Esophagus squamous epithelium (tissue), 5 donors: ENCODE measurements at regions not wholly inside any gene's neighbourhood (a gene's known extent, or its start where the extent isn't known, plus 50 kb on each side); places are given as distances from the start of the nearest gene placed in this dataset.

Source experiments
- DNase-seq: peaks from one replicate; lab custom pipeline; 2025; lab: John Stamatoyannopoulos, UW
- H3K27ac ChIP-seq, 4 donors: fragments of 200-600 bp; sonication (generic); one replicate each; pipeline ENCODE4 v1.5.1; 2016 to 2019; ENCODE audit warnings: mild to moderate bottlenecking in 1 of 4
- H3K27me3 ChIP-seq, 4 donors: fragments of 200-600 bp; sonication (generic); 1 replicate in 3 of 4; 2 replicates in 1 of 4; pipeline versions ENCODE4 v1.5.1 to v1.6.0; 2017 to 2021; ENCODE audit warnings: antibody characterized with exemption in 1 of 4
- H3K36me3 ChIP-seq, 3 donors: fragments of 200-600 bp; sonication (generic); one replicate each; pipeline ENCODE4 v1.5.1; 2016 to 2019
- H3K4me1 ChIP-seq, 3 donors: fragments of 200-600 bp; sonication (generic); one replicate each; pipeline ENCODE4 v1.5.1; 2017 to 2019
- H3K4me3 ChIP-seq, 4 donors: fragments of 200-600 bp; sonication (generic); 1 replicate in 3 of 4; 2 replicates in 1 of 4; pipeline ENCODE4 v1.5.1; 2016 to 2019; ENCODE audit warnings: mild to moderate bottlenecking in 2 of 4, moderate library complexity in 1 of 4
- H3K9me3 ChIP-seq, 3 donors: fragments of 200-600 bp; sonication (generic); one replicate each; pipeline ENCODE4 v1.5.1; 2016 to 2019
- POLR2A ChIP-seq, 4 donors: fragments of 450-650 bp; IDR thresholded peaks; one replicate each; pipeline ENCODE4 v1.6.1; 2017; ENCODE audit warnings: antibody characterized with exemption in 4 of 4, mild to moderate bottlenecking in 4 of 4, moderate library complexity in 3 of 4
- WGBS, 2 donors: methylation state at CpG; one replicate each; pipeline ENCODE4 v1.1.5; 2018; 5-methylcytosine and 5-hydroxymethylcytosine counted together
- intact Hi-C: fragments of 100-400 bp; cut with DNase I; formaldehyde crosslinking; loops from one replicate; pipeline ENCODE4 v1.15.0; 2022
- TF ChIP-seq, protein P1 (sequence below), 6 experiments: fragments of 450-650 bp in 4 of 6; fragments of 200-600 bp in 2 of 6; sonication (generic) in 2 of 6; IDR thresholded peaks; one replicate each; pipeline ENCODE4 v1.5.1; 2016 to 2019; ENCODE audit warnings: antibody characterized with exemption in 6 of 6, mild to moderate bottlenecking in 4 of 6, moderate library complexity in 4 of 6
- donor health status: DM: yes; HTN: yes; CAD: no.

DNA sequence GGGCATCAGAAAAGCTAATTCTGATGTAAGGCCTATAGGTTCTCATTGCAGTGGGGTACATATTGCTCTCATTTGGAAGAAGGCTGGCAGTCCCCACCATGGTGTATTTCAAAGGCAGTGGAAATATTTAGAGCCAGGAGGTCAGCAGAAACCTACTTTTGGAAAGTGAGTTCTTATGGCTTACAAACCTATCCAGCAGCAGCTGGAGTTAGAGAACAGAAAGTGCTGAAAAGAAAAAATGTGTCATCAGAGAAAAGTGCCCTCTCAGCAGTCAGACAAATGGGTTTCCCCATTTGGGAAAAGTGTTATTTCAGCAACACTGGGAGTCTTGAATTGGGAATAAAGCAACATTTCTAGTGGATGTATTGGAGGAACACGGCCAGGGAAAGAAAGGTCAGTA is 105.7 kb upstream of the IGFBP3 start:
- H3K36me3 ChIP-seq: no peaks in the 10 kb centered on the region
- no peak overlapping the region for H3K27ac ChIP-seq
- no peaks in the 10 kb centered on the region for H3K27me3 ChIP-seq
- no peaks in the 10 kb centered on the region for H3K9me3 ChIP-seq
- intact Hi-C loops: no loop called here
- DNase-seq: no peak
- 54 to 92% methylated on average over 1 of the region's 1 CpG for WGBS, 2 donors
- no peaks in the 10 kb centered on the region for H3K4me1 ChIP-seq
- no peak overlapping the region for H3K4me3 ChIP-seq
- TF ChIP-seq, protein P1, sequence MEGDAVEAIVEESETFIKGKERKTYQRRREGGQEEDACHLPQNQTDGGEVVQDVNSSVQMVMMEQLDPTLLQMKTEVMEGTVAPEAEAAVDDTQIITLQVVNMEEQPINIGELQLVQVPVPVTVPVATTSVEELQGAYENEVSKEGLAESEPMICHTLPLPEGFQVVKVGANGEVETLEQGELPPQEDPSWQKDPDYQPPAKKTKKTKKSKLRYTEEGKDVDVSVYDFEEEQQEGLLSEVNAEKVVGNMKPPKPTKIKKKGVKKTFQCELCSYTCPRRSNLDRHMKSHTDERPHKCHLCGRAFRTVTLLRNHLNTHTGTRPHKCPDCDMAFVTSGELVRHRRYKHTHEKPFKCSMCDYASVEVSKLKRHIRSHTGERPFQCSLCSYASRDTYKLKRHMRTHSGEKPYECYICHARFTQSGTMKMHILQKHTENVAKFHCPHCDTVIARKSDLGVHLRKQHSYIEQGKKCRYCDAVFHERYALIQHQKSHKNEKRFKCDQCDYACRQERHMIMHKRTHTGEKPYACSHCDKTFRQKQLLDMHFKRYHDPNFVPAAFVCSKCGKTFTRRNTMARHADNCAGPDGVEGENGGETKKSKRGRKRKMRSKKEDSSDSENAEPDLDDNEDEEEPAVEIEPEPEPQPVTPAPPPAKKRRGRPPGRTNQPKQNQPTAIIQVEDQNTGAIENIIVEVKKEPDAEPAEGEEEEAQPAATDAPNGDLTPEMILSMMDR (IDR thresholded peaks at IDR 0.05): no peak
- no peak for TF ChIP-seq POLR2A (IDR thresholded peaks at IDR 0.05)

DNA sequence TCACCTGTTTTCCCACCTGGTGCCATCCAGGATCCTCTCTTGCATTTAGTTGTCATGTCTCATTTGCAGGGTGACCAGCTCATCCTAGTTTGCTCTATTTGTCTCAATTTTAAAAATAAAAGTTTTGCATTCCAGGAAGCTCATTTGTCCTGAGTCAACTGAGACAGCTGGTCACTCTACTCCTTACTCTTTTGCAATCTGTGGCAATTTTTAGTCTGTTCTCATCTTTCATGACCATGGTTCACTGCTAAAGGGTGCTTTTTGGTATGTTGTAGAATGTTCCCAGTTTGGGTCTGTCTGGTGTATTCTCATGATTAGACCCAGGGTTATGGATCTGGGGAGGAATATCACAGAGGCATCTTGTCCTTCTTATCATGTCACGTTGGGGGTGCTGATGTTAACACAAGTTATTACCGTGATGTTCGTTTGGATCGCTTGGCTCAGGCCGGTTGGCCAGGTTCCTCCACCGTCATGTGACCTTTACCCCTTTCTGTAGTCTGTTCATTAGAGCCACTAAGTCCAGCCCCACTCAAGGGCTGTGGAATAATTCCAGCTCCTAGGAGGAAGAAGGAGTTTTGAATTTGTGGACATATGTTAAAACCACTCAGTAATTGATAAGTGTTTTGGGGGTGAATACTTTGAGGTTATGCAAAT is 103.3 kb upstream of the IGFBP3 start:
- WGBS, 2 donors: 84 to 95% methylated on average over 6 of the region's 6 CpGs
- Histone ChIP-seq H3K27ac (no peak overlapping the region), H3K27me3 (no peaks in the 10 kb centered on the region), H3K4me1 (no peaks in the 10 kb centered on the region), H3K36me3 (no peaks in the 10 kb centered on the region), H3K4me3 (no peak overlapping the region), H3K9me3 (no peaks in the 10 kb centered on the region)
- TF ChIP-seq POLR2A (IDR thresholded peaks at IDR 0.05): no peak
- TF ChIP-seq, protein P1 (IDR thresholded peaks at IDR 0.05): no peak
- intact Hi-C loops: no loop called here
- no peak for DNase-seq

- no peak overlapping the region for H3K4me3 ChIP-seq
- H3K4me1 ChIP-seq: no peaks in the 10 kb centered on the region
- WGBS, 2 donors: 73 to 88% methylated on average over 2 of the region's 2 CpGs
- no peaks in the 10 kb centered on the region for H3K36me3 ChIP-seq
- no peak overlapping the region for H3K27ac ChIP-seq
- intact Hi-C loops: no loop called here
- H3K9me3 ChIP-seq: no peaks in the 10 kb centered on the region
- TF ChIP-seq POLR2A (IDR thresholded peaks at IDR 0.05): no peak
- TF ChIP-seq, protein P1 (IDR thresholded peaks at IDR 0.05): no peak
- no peak for DNase-seq
- H3K27me3 ChIP-seq: no peaks in the 10 kb centered on the region
Measured at GRCh38 chr7:46022397-46022796, 101.3 kb upstream of the IGFBP3 start.

DNA sequence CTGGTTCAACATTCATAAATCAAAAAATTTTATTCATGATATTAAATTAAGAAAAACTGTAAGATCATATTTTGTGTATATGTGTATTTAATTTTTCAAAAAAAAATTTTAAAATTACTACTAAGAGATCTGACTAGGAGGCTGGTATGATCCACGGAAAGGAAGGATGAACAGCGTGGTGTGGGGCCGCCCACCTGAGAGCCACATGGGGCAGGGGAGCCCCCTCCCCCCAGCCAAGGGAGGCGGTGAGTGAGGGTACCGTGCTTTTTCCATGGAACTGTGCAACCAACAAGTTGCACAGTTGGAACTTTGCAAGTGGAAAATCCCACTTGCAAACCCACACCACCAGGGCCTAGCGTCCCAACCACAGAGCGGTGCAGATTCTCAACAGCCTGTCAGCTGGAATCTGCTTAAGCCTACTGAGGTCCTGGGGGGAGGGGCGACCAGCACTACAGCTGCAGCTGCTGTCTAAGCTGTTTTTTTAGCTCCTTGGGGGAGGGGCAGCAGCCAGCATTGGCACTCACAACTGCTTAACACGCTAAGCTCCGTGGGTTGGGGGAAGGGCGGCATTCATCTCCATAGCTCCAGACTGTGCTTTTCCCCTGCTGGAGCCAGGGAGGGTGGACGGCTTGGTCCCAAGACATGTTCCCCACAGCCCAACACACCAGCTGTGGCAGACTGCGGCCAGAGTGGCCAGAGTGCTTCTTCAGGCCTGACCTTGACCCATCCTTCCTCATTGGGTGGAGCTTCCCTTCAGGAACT is 94.2 kb upstream of the IGFBP3 start:
- no peak overlapping the region for H3K27ac ChIP-seq
- H3K4me1 ChIP-seq: no peaks in the 10 kb centered on the region
- intact Hi-C loops: no loop called here
- no peak for TF ChIP-seq POLR2A (IDR thresholded peaks at IDR 0.05)
- TF ChIP-seq, protein P1 (IDR thresholded peaks at IDR 0.05): no peak
- H3K36me3 ChIP-seq: no peaks in the 10 kb centered on the region
- DNase-seq: no peak
- 48 to 56% methylated on average over 6 to 8 of the region's 13 CpGs for WGBS, 2 donors
- no peaks in the 10 kb centered on the region for H3K9me3 ChIP-seq
- no peak overlapping the region for H3K4me3 ChIP-seq
- H3K27me3 ChIP-seq: no peaks in the 10 kb centered on the region

GRCh38 chr7:46011501-46011900 is 90.4 kb upstream of the IGFBP3 start:
- no peak for DNase-seq

More at GRCh38 chr7:46011501-46011900, 90.4 kb upstream of the IGFBP3 start:
- no peaks in the 10 kb centered on the region for H3K27me3 ChIP-seq
- no peak overlapping the region for H3K4me3 ChIP-seq
- no peaks in the 10 kb centered on the region for H3K4me1 ChIP-seq
- no peak overlapping the region for H3K27ac ChIP-seq
- TF ChIP-seq POLR2A (IDR thresholded peaks at IDR 0.05): no peak
- TF ChIP-seq, protein P1 (IDR thresholded peaks at IDR 0.05): no peak
- intact Hi-C loops: no loop called here
- WGBS, 2 donors: 13 to 32% methylated on average over 1 of the region's 1 CpG
- H3K36me3 ChIP-seq: no peaks in the 10 kb centered on the region
- no peaks in the 10 kb centered on the region for H3K9me3 ChIP-seq
